K562 (cell line): ENCODE measurements at regions not wholly inside any gene's neighbourhood (a gene's known extent, or its start where the extent isn't known, plus 50 kb on each side); places are given as distances from the start of the nearest gene placed in this dataset.

ENCODE experiments used
- ATAC-seq: fragments of 200-7000 bp; cut with Tn5 transposase; 3 replicates; pipeline ENCODE4 v1.9.1; 2020; ENCODE audit warnings: moderate library complexity
- BruUV-seq: library from RNA; stranded (reverse); fragments of 400-500 nt; replicated peaks from 2 replicates; lab custom pipeline; 2021; lab: Mats Ljungman, UMichigan
- CTCF ChIA-PET: fragments of 300-600 bp; formaldehyde crosslinking; extraction: SDS; loops from one replicate; lab custom pipeline; 2021; ENCODE audit warnings: low intra/inter-chr PET ratio; lab: Yijun Ruan, JAX
- POLR2A ChIA-PET: fragments of 300-600, 350-650 bp; sonication (Branson Sonifier 250); formaldehyde crosslinking; extraction: SDS; loops from one replicate; lab custom pipeline; 2021; ENCODE audit warnings: antibody characterized with exemption, inconsistent platforms; lab: Yijun Ruan, JAX
- DNase-seq, 4 experiments: peaks; one replicate each; pipeline versions ENCODE4 v3.0.0 to v3.0.0-alpha.2; 2011 to 2018; ENCODE audit warnings: low spot score in 3 of 4, mixed read lengths in 3 of 4; ENCODE audit errors: extremely low read depth in 1 of 4
- FAIRE-seq: peaks from 2 replicates; lab custom pipeline; 2011; peaks lifted over from hg19 to GRCh38; lab: Jason Lieb, UNC
- H2AFZ ChIP-seq: 2 replicates; pipeline ENCODE4 v1.6.0; 2011; ENCODE audit warnings: low read depth, low read length, control low read depth, inconsistent platforms
- H3K27ac ChIP-seq: fragments of 200-600 bp; 3 replicates; pipeline ENCODE4 v1.8.0; 2011; ENCODE audit warnings: low read depth, mild to moderate bottlenecking, control low read depth, inconsistent platforms, low read length, moderate library complexity, mixed read lengths; ENCODE audit errors: extremely low read depth
- H3K27me3 ChIP-seq, 2 experiments: fragments of 300-600 bp in 1 of 2; 2 replicates in 1 of 2; 3 replicates in 1 of 2; pipeline versions ENCODE4 v1.6.0 to v1.8.0; 2011; ENCODE audit warnings: inconsistent platforms in 2 of 2, low read length in 2 of 2, mild to moderate bottlenecking in 1 of 2, mixed read lengths in 1 of 2, moderate library complexity in 1 of 2; ENCODE audit not compliant: control insufficient read depth in 2 of 2, insufficient read depth in 2 of 2
- H3K36me3 ChIP-seq: fragments of 300-600 bp; 3 replicates; pipeline ENCODE4 v1.8.0; 2011; ENCODE audit warnings: mild to moderate bottlenecking, low read length, inconsistent platforms; ENCODE audit not compliant: control insufficient read depth, insufficient read depth
- H3K4me1 ChIP-seq, 2 experiments: fragments of 200-600 bp in 1 of 2; replicated peaks in 1 of 2; 2 replicates in 1 of 2; 3 replicates in 1 of 2; pipeline versions ENCODE4 v1.5.1 to v1.8.0; 2011; ENCODE audit warnings: inconsistent platforms in 2 of 2, low read length in 2 of 2, mild to moderate bottlenecking in 1 of 2, mixed read lengths in 1 of 2, moderate library complexity in 1 of 2; ENCODE audit not compliant: control insufficient read depth in 2 of 2, insufficient read depth in 2 of 2
- H3K4me2 ChIP-seq: 2 replicates; pipeline ENCODE4 v1.6.1; 2011; ENCODE audit warnings: low read length, control low read depth, inconsistent platforms, mixed read lengths; ENCODE audit not compliant: insufficient read depth
- H3K4me3 ChIP-seq: fragments of 200-600 bp; sonication (generic), shearing (Covaris generic); 2 replicates; pipeline ENCODE4 v1.5.1; 2016; ENCODE audit warnings: control low read depth, inconsistent platforms
- H3K79me2 ChIP-seq: fragments of 200-600 bp; 3 replicates; pipeline ENCODE4 v1.8.0; 2011; ENCODE audit warnings: low read length, inconsistent platforms; ENCODE audit not compliant: control insufficient read depth, insufficient read depth
- H3K9ac ChIP-seq, 2 experiments: 2 replicates each; pipeline versions ENCODE4 v1.6.0 to v1.6.1; 2011; ENCODE audit warnings: low read depth in 2 of 2, low read length in 2 of 2, control low read depth in 1 of 2, inconsistent platforms in 1 of 2, mild to moderate bottlenecking in 1 of 2, mixed read lengths in 1 of 2; ENCODE audit not compliant: insufficient read depth in 1 of 2
- H3K9me1 ChIP-seq: one replicate; pipeline ENCODE4 v1.6.0; 2011; ENCODE audit warnings: inconsistent platforms, mild to moderate bottlenecking, low read length, moderate library complexity; ENCODE audit not compliant: control insufficient read depth, insufficient read depth
- H3K9me3 ChIP-seq: replicated peaks from 2 replicates; pipeline ENCODE4 v1.5.1; 2011; ENCODE audit warnings: low read depth, low read length, inconsistent platforms; ENCODE audit not compliant: control insufficient read depth, insufficient read depth
- H4K20me1 ChIP-seq: replicated peaks from 2 replicates; pipeline ENCODE4 v1.6.1; 2011; ENCODE audit warnings: low read length, inconsistent platforms, mixed read lengths; ENCODE audit not compliant: control insufficient read depth, insufficient read depth
- MXD1 ChIP-seq: fragments of 250-450 bp; sonication (Bioruptor Pico); IDR thresholded peaks from 2 replicates; pipeline ENCODE4 v1.8.0; 2021; ENCODE audit warnings: borderline replicate concordance, mild to moderate bottlenecking, moderate library complexity; ENCODE audit not compliant: poor library complexity, severe bottlenecking
- NFE2L1 ChIP-seq: fragments of 450-650 bp; IDR thresholded peaks from 2 replicates; pipeline ENCODE4 v1.6.1; 2016; ENCODE audit warnings: missing genetic modification characterization, low read depth, mild to moderate bottlenecking, missing compliant biosample characterization, moderate library complexity, borderline replicate concordance
- NR2F6 ChIP-seq: fragments of 450-650 bp; formaldehyde crosslinking; IDR thresholded peaks from 2 replicates; pipeline ENCODE4 v1.4.0; 2020; ENCODE audit warnings: mild to moderate bottlenecking
- SNIP1 ChIP-seq: fragments of 450-650 bp; IDR thresholded peaks from 2 replicates; pipeline ENCODE4 v1.7.1; 2017; ENCODE audit warnings: low read depth, mild to moderate bottlenecking
- STAT5B ChIP-seq: fragments of 250-450 bp; sonication (Bioruptor Pico); IDR thresholded peaks from 2 replicates; pipeline ENCODE4 v1.8.0; 2021; ENCODE audit warnings: mild to moderate bottlenecking, inconsistent platforms
- ZBTB33 ChIP-seq: sonication (generic); formaldehyde crosslinking; IDR thresholded peaks from 2 replicates; pipeline ENCODE4 v1.8.1; 2023; ENCODE audit warnings: mild to moderate bottlenecking, missing genetic modification reagents
- ZNF232 ChIP-seq: sonication (generic); formaldehyde crosslinking; IDR thresholded peaks from 2 replicates; pipeline ENCODE4 v1.8.0; 2022; ENCODE audit warnings: mild to moderate bottlenecking, missing genetic modification reagents
- WGBS: fragments of 100-300 bp; shearing (Covaris generic); methylation state at CpG from one replicate; pipeline ENCODE4 v1.1.6; 2016; ENCODE audit warnings: low coverage, mixed read lengths; ENCODE audit not compliant: insufficient coverage; ENCODE audit errors: missing lambda C conversion rate; 5-methylcytosine and 5-hydroxymethylcytosine counted together
- in situ Hi-C: fragments of 300-500 bp; cut with MboI; formaldehyde crosslinking; loops from 4 replicates; pipeline ENCODE4 v1.15.0; 2018; ENCODE audit warnings: inconsistent platforms, mixed read lengths
- intact Hi-C: fragments of 100-400 bp; cut with micrococcal nuclease; formaldehyde crosslinking; loops from 2 replicates; pipeline ENCODE4 v1.14.2; 2022

GRCh38 chr1:178603926-178604325 is 91.0 kb downstream of the TEX35 start:
- no peak overlapping the region for H3K27ac ChIP-seq
- TF ChIP-seq NFE2L1 (tag): no peak
- H3K4me1 ChIP-seq: no peaks in the 10 kb centered on the region
- no peak for ATAC-seq
- no peak overlapping the region for H3K4me2 ChIP-seq
- 0% methylated on average over 2 of the region's 5 CpGs for WGBS
- POLR2A ChIA-PET: no interaction called here
- intact Hi-C loops: no loop called here
- H3K4me3 ChIP-seq: no peak overlapping the region
- no peak overlapping the region for H2AFZ ChIP-seq
- no peaks in the 10 kb centered on the region for H3K36me3 ChIP-seq
- no peaks in the 10 kb centered on the region for H3K79me2 ChIP-seq
- H3K9me1 ChIP-seq: no peaks in the 10 kb centered on the region
- 0 out of 2 replicates have a peak, but pooled peaks cover 3% of the 10 kb centered on the region for H4K20me1 ChIP-seq
- CTCF ChIA-PET: no interaction called here
- peaks cover 4 to 21% of the 10 kb centered on the region in 2 experiments for H3K27me3 ChIP-seq
- in situ Hi-C loops: no loop called here
- H3K9ac ChIP-seq: no peak overlapping the region
- no peaks in the 10 kb centered on the region for H3K9me3 ChIP-seq
- FAIRE-seq: no peak
- no peak for DNase-seq
- no TSS peak for BruUV-seq

- no peak for FAIRE-seq
- H3K4me2 ChIP-seq: no peak overlapping the region
- intact Hi-C loops: no loop called here
- H3K4me1 ChIP-seq: no peaks in the 10 kb centered on the region
- in situ Hi-C loops: no loop called here
- CTCF ChIA-PET: no interaction called here
- no peak overlapping the region for H3K4me3 ChIP-seq
- 0 out of 2 replicates have a peak, but pooled peaks cover 3% of the 10 kb centered on the region for H4K20me1 ChIP-seq
- H3K9me3 ChIP-seq: no peaks in the 10 kb centered on the region
- no TSS peak for BruUV-seq
- H3K9me1 ChIP-seq: no peaks in the 10 kb centered on the region
- H2AFZ ChIP-seq: no peak overlapping the region
- no peaks in the 10 kb centered on the region for H3K79me2 ChIP-seq
- H3K9ac ChIP-seq: no peak overlapping the region
- ATAC-seq: no peak
- no peak for TF ChIP-seq ZBTB33 (CRISPR knock-in tag)
- TF ChIP-seq STAT5B: no peak
- TF ChIP-seq NR2F6 (CRISPR knock-in tag): no peak
- no peak for TF ChIP-seq SNIP1
- no peak for TF ChIP-seq MXD1 (CRISPR knock-in tag)
- no peak for TF ChIP-seq ZNF232 (CRISPR knock-in tag)
- TF ChIP-seq, all 486 proteins: peak for 0
- 3% methylated on average over 2 of the region's 2 CpGs for WGBS
- no peaks in the 10 kb centered on the region for H3K36me3 ChIP-seq
- POLR2A ChIA-PET: interaction anchor here (1.7 kb wide), 1 partner anchor 20 kb away, joined by 5 read pairs; no protein-coding TSS in a partner anchor
- no peak overlapping the region for H3K27ac ChIP-seq
- DNase-seq: no peak
- H3K27me3 ChIP-seq: peaks cover 4 to 24% of the 10 kb centered on the region in 2 experiments
Measured at GRCh38 chr1:178606839-178607238, 93.9 kb downstream of the TEX35 start.
